HepG2 (cell line): ENCODE measurements at regions not wholly inside any gene's neighbourhood (a gene's known extent, or its start where the extent isn't known, plus 50 kb on each side); places are given as distances from the start of the nearest gene placed in this dataset.

Experiments
- ATAC-seq: fragments of 200-7000 bp; cut with Tn5 transposase; 3 replicates; pipeline ENCODE4 v1.9.1; 2020; ENCODE audit warnings: mild to moderate bottlenecking, moderate library complexity
- BruUV-seq: library from RNA; stranded (reverse); fragments of 400-500 nt; replicated peaks from 2 replicates; lab custom pipeline; 2021; lab: Mats Ljungman, UMichigan
- CTCF ChIA-PET: fragments of 300-600 bp; formaldehyde crosslinking; extraction: SDS; loops from one replicate; lab custom pipeline; 2021; ENCODE audit warnings: low total read pairs, inconsistent platforms, low intra/inter-chr PET ratio; lab: Yijun Ruan, JAX
- POLR2A ChIA-PET: fragments of 350-600 bp; sonication (Branson Sonifier 250); formaldehyde crosslinking; loops from one replicate; lab custom pipeline; 2020; ENCODE audit warnings: antibody characterized with exemption, inconsistent platforms; lab: Yijun Ruan, JAX
- DNase-seq: peaks from one replicate; pipeline ENCODE4 v3.0.0-alpha.2; 2015; ENCODE audit warnings: low spot score
- FAIRE-seq: peaks from 3 replicates; lab custom pipeline; 2011; peaks lifted over from hg19 to GRCh38; lab: Jason Lieb, UNC
- H2AFZ ChIP-seq: one replicate; pipeline ENCODE4 v1.6.1; 2011; ENCODE audit warnings: low read length, inconsistent platforms
- H3K27ac ChIP-seq: fragments of 300-600 bp; 3 replicates; pipeline ENCODE4 v1.8.0; 2011; ENCODE audit warnings: mixed run types, mild to moderate bottlenecking, mixed read lengths, low read length, inconsistent platforms; ENCODE audit not compliant: insufficient read depth; ENCODE audit errors: extremely low read length
- H3K27me3 ChIP-seq, 2 experiments: fragments of 200-600 bp in 1 of 2; 2 replicates in 1 of 2; 3 replicates in 1 of 2; pipeline versions ENCODE4 v1.6.0 to v1.8.0; 2011; ENCODE audit warnings: low read length in 2 of 2, mild to moderate bottlenecking in 2 of 2, moderate library complexity in 2 of 2, inconsistent platforms in 1 of 2; ENCODE audit not compliant: insufficient read depth in 2 of 2, control insufficient read depth in 1 of 2
- H3K36me3 ChIP-seq, 2 experiments: fragments of 200-600 bp in 1 of 2; replicated peaks in 1 of 2; 2 replicates in 1 of 2; 3 replicates in 1 of 2; pipeline versions ENCODE4 v1.5.1 to v1.8.0; 2011; ENCODE audit warnings: low read length in 2 of 2, inconsistent platforms in 1 of 2; ENCODE audit not compliant: insufficient read depth in 2 of 2, control insufficient read depth in 1 of 2
- H3K4me1 ChIP-seq: 2 replicates; pipeline ENCODE4 v1.5.1; 2012; ENCODE audit warnings: low read length, inconsistent platforms; ENCODE audit not compliant: insufficient read depth
- H3K4me2 ChIP-seq: 2 replicates; pipeline ENCODE4 v1.6.0; 2011; ENCODE audit warnings: low read depth, low read length, inconsistent platforms
- H3K4me3 ChIP-seq, 3 experiments: fragments of 200-600 bp in 1 of 3; sonication (generic), shearing (Covaris generic) in 1 of 3; replicated peaks in 1 of 3; 2 replicates each; pipeline ENCODE4 v1.5.1; 2011 to 2016; ENCODE audit warnings: low read length in 3 of 3, inconsistent platforms in 2 of 3, low read depth in 2 of 3, mild to moderate bottlenecking in 2 of 3, control low read depth in 1 of 3, mixed read lengths in 1 of 3; ENCODE audit not compliant: insufficient read depth in 1 of 3
- H3K79me2 ChIP-seq: one replicate; pipeline ENCODE4 v1.6.1; 2011; ENCODE audit warnings: low read length, inconsistent platforms; ENCODE audit not compliant: insufficient read depth
- H3K9ac ChIP-seq: 2 replicates; pipeline ENCODE4 v1.6.0; 2011; ENCODE audit warnings: mild to moderate bottlenecking, low read depth, low read length, inconsistent platforms; ENCODE audit not compliant: insufficient read depth
- H3K9me3 ChIP-seq: 2 replicates; pipeline ENCODE4 v1.5.1; 2012; ENCODE audit warnings: mild to moderate bottlenecking, low read length
- H4K20me1 ChIP-seq: 2 replicates; pipeline ENCODE4 v1.6.0; 2011; ENCODE audit warnings: inconsistent platforms, mild to moderate bottlenecking, low read length, moderate library complexity; ENCODE audit not compliant: insufficient read depth
- MATR3 ChIP-seq: sonication (generic); formaldehyde crosslinking; IDR thresholded peaks from 2 replicates; pipeline ENCODE4 v1.4.0; 2020; ENCODE audit warnings: missing genetic modification reagents
- MXD1 ChIP-seq: sonication (generic); formaldehyde crosslinking; IDR thresholded peaks from 2 replicates; pipeline ENCODE4 v1.4.0; 2020; ENCODE audit warnings: mild to moderate bottlenecking, missing genetic modification reagents
- NFIC ChIP-seq: IDR thresholded peaks from 2 replicates; pipeline ENCODE4 v1.6.1; 2012; ENCODE audit warnings: mild to moderate bottlenecking, low read length, inconsistent platforms
- ZBTB4 ChIP-seq: sonication (generic); formaldehyde crosslinking; IDR thresholded peaks from 2 replicates; pipeline ENCODE4 v1.4.0; 2020; ENCODE audit warnings: missing genetic modification reagents, mild to moderate bottlenecking, borderline replicate concordance
- ZNF10 ChIP-seq: sonication (generic); formaldehyde crosslinking; IDR thresholded peaks from 2 replicates; pipeline ENCODE4 v1.4.0; 2020; ENCODE audit warnings: mild to moderate bottlenecking, low read depth, missing genetic modification reagents, borderline replicate concordance
- ZNF367 ChIP-seq: sonication (generic); formaldehyde crosslinking; IDR thresholded peaks from 2 replicates; pipeline ENCODE4 v1.4.0; 2020; ENCODE audit warnings: missing genetic modification reagents, borderline replicate concordance
- ZNF546 ChIP-seq: sonication (generic); formaldehyde crosslinking; conservative IDR thresholded peaks from 2 replicates; pipeline ENCODE4 v1.8.1; 2023; ENCODE audit warnings: mild to moderate bottlenecking, missing genetic modification reagents
- whole genome bisulfite sequencing: methylation state at CpG from one replicate; pipeline ENCODE4 v1.1.6; 2017; ENCODE audit warnings: low lambda C conversion rate; 5-methylcytosine and 5-hydroxymethylcytosine counted together
- in situ Hi-C: cut with HindIII; loops from 2 replicates; pipeline ENCODE4 v1.10.0; 2017; ENCODE audit warnings: low pct_unique_long_range_greater_than_20kb; ENCODE audit not compliant: extremely low pct_ligation_motif_present
- intact Hi-C: fragments of 100-400 bp; cut with micrococcal nuclease; formaldehyde crosslinking; loops from one replicate; pipeline ENCODE4 v1.10.0; 2022; ENCODE audit not compliant: unreplicated experiment

- no peak for TF ChIP-seq ZNF10 (CRISPR knock-in tag)
- TF ChIP-seq ZNF546 (CRISPR knock-in tag), result no peak
- TF ChIP-seq MATR3 (CRISPR knock-in tag), result no peak
- TF ChIP-seq ZNF367, result no peak
- no peak for TF ChIP-seq NFIC
- TF ChIP-seq MXD1, result no peak
- TF ChIP-seq ZBTB4, result no peak
- H3K9ac ChIP-seq, result no peak overlapping the region
- no peaks in the 10 kb centered on the region for H3K4me1 ChIP-seq
- H3K27me3 ChIP-seq, result no peaks in the 10 kb centered on the region
- H3K9me3 ChIP-seq, result peaks cover 34% of the 10 kb centered on the region; the same call in 1 of the 2 replicates
- H3K27ac ChIP-seq, result no peak overlapping the region
- WGBS, result 14% methylated on average over 3 of the region's 3 CpGs
- H3K4me2 ChIP-seq, result no peak overlapping the region
- H3K4me3 ChIP-seq, result no peak overlapping the region
- H3K36me3 ChIP-seq, result no peaks in the 10 kb centered on the region
- DNase-seq (no peak), ATAC-seq (no peak), FAIRE-seq (no peak)
- BruUV-seq, result no TSS peak
- no peaks in the 10 kb centered on the region for H4K20me1 ChIP-seq
- intact Hi-C loops (no loop called here), in situ Hi-C loops (loop anchor here (25.0 kb wide), 1 partner anchor 749 kb away; no protein-coding TSS in a partner anchor)
- H2AFZ ChIP-seq, result no peak overlapping the region
- ChIA-PET CTCF (no interaction called here), POLR2A (no interaction called here)
- no peaks in the 10 kb centered on the region for H3K79me2 ChIP-seq
Measured at GRCh38 chr19:28711411-28711810, 501.5 kb downstream of the UQCRFS1 start.
